Endothelial cell (in vitro differentiated cells): ENCODE measurements at regions not wholly inside any gene's neighbourhood (a gene's known extent, or its start where the extent isn't known, plus 50 kb on each side); places are given as distances from the start of the nearest gene placed in this dataset.

Experiments used
- DNase-seq: peaks from one replicate; pipeline ENCODE4 v3.0.0; 2021; ENCODE audit warnings: low spot score
- H3K27ac Mint-ChIP-seq: one replicate; pipeline ENCODE4 v1.8.0; 2021; ENCODE audit warnings: mixed read lengths, inconsistent platforms; ENCODE audit not compliant: unreplicated experiment
- H3K27me3 Mint-ChIP-seq: one replicate; pipeline ENCODE4 v1.8.0; 2021; ENCODE audit warnings: mild to moderate bottlenecking, moderate library complexity, mixed read lengths, inconsistent platforms; ENCODE audit not compliant: unreplicated experiment
- H3K36me3 Mint-ChIP-seq: one replicate; pipeline ENCODE4 v1.8.0; 2021; ENCODE audit warnings: mild to moderate bottlenecking, low read depth, mixed read lengths, inconsistent platforms; ENCODE audit not compliant: unreplicated experiment
- H3K4me1 Mint-ChIP-seq: one replicate; pipeline ENCODE4 v1.8.0; 2021; ENCODE audit warnings: mild to moderate bottlenecking, mixed read lengths, inconsistent platforms; ENCODE audit not compliant: unreplicated experiment
- H3K4me3 Mint-ChIP-seq: one replicate; pipeline ENCODE4 v1.8.0; 2021; ENCODE audit warnings: mild to moderate bottlenecking, mixed read lengths, inconsistent platforms; ENCODE audit not compliant: unreplicated experiment
- H3K9me3 Mint-ChIP-seq: one replicate; pipeline ENCODE4 v1.8.0; 2021; ENCODE audit warnings: mixed read lengths, inconsistent platforms; ENCODE audit not compliant: unreplicated experiment
- CTCF ChIP-seq: fragments of 200-600 bp; sonication (generic); IDR thresholded peaks from one replicate; pipeline ENCODE4 v1.5.0; 2021; ENCODE audit warnings: antibody characterized with exemption; ENCODE audit not compliant: unreplicated experiment

- no peaks in the 10 kb centered on the region for H3K36me3 Mint-ChIP-seq
- TF ChIP-seq CTCF: no peak
- H3K9me3 Mint-ChIP-seq: no peaks in the 10 kb centered on the region
- no peaks in the 10 kb centered on the region for H3K27me3 Mint-ChIP-seq
- no peak overlapping the region for H3K4me3 Mint-ChIP-seq
- H3K4me1 Mint-ChIP-seq: no peaks in the 10 kb centered on the region
- no peak for DNase-seq
- no peak overlapping the region for H3K27ac Mint-ChIP-seq
Observed at GRCh38 chr7:132030086-132030568, 473.7 kb upstream of the PODXL start.

- no peak for DNase-seq
- Mint-ChIP-seq H3K9me3 (no peaks in the 10 kb centered on the region), H3K27me3 (no peaks in the 10 kb centered on the region), H3K4me1 (no peaks in the 10 kb centered on the region), H3K4me3 (no peak overlapping the region), H3K27ac (no peak overlapping the region), H3K36me3 (no peaks in the 10 kb centered on the region)
- no peak for TF ChIP-seq CTCF
Observed at GRCh38 chr7:132029369-132030085, 473.1 kb upstream of the PODXL start.

- no peak for DNase-seq
- no peaks in the 10 kb centered on the region for H3K9me3 Mint-ChIP-seq
- H3K4me3 Mint-ChIP-seq: no peak overlapping the region
- H3K27me3 Mint-ChIP-seq: no peaks in the 10 kb centered on the region
- H3K27ac Mint-ChIP-seq: no peak overlapping the region
- no peaks in the 10 kb centered on the region for H3K4me1 Mint-ChIP-seq
- H3K36me3 Mint-ChIP-seq: no peaks in the 10 kb centered on the region
- no peak for TF ChIP-seq CTCF
Observed at GRCh38 chr7:132028144-132028920, 471.9 kb upstream of the PODXL start.

- Mint-ChIP-seq H3K4me3 (no peak overlapping the region), H3K27ac (no peak overlapping the region), H3K4me1 (no peaks in the 10 kb centered on the region), H3K36me3 (no peaks in the 10 kb centered on the region), H3K27me3 (no peaks in the 10 kb centered on the region), H3K9me3 (no peaks in the 10 kb centered on the region)
- no peak for DNase-seq
- no peak for TF ChIP-seq CTCF
Observed at GRCh38 chr7:132024290-132024689, 467.9 kb upstream of the PODXL start.

- no peak overlapping the region for H3K4me3 Mint-ChIP-seq
Observed at GRCh38 chr7:132023466-132023865, 467.0 kb upstream of the PODXL start.

More at GRCh38 chr7:132023466-132023865, 467.0 kb upstream of the PODXL start:
- no peak overlapping the region for H3K27ac Mint-ChIP-seq
- no peak for DNase-seq
- H3K27me3 Mint-ChIP-seq: no peaks in the 10 kb centered on the region
- H3K9me3 Mint-ChIP-seq: no peaks in the 10 kb centered on the region
- TF ChIP-seq CTCF: no peak
- H3K4me1 Mint-ChIP-seq: no peaks in the 10 kb centered on the region
- no peaks in the 10 kb centered on the region for H3K36me3 Mint-ChIP-seq
